LNCAP (cell line): ENCODE measurements at regions not wholly inside any gene's neighbourhood (a gene's known extent, or its start where the extent isn't known, plus 50 kb on each side); places are given as distances from the start of the nearest gene placed in this dataset.

Experiments
- TF ChIP-seq, protein P1 (sequence below): fragments of 450-650 bp; IDR thresholded peaks from 2 replicates; pipeline ENCODE4 v1.5.1; 2017; ENCODE audit warnings: mild to moderate bottlenecking

DNA sequence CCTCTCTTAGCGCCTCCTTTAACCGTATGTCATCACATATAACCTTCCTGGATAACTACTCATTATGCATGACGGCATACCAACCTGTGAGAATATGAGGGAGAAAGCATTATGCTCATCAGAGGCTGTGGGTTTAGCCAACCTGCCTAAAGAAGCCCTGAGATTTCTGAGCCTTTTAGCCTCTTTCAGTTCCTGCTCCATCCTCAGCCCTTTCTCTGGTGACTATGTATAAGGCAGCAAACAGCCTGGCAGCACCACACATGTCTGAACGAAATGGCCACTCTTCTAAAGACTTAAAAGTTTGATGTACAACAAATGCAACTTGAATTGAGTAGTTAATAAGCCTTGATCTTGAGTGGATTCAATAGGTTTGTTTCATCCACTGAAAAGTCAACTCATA lies 64.8 kb upstream of the SOX5 start:
- TF ChIP-seq, protein P1, sequence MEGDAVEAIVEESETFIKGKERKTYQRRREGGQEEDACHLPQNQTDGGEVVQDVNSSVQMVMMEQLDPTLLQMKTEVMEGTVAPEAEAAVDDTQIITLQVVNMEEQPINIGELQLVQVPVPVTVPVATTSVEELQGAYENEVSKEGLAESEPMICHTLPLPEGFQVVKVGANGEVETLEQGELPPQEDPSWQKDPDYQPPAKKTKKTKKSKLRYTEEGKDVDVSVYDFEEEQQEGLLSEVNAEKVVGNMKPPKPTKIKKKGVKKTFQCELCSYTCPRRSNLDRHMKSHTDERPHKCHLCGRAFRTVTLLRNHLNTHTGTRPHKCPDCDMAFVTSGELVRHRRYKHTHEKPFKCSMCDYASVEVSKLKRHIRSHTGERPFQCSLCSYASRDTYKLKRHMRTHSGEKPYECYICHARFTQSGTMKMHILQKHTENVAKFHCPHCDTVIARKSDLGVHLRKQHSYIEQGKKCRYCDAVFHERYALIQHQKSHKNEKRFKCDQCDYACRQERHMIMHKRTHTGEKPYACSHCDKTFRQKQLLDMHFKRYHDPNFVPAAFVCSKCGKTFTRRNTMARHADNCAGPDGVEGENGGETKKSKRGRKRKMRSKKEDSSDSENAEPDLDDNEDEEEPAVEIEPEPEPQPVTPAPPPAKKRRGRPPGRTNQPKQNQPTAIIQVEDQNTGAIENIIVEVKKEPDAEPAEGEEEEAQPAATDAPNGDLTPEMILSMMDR = no peak

DNA sequence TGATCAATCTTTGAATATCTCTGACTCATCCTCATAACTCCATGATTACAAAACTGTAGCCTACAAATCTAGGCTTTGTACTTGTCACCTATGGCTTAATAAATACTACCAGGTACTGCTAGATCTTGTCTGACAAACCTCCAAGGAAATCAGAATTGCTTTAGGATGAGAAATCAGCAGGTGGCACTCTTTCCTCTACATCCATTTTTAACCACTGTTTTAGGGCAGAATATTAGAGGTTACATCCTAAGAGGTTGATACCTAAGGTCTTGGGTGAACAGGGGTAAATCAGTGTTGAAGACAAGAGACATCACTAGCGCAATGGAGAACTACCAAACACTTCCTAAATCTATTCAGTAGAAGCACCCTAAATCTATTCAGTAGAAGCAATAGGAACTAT lies 63.1 kb upstream of the SOX5 start:
- TF ChIP-seq, protein P1 = no peak

GRCh38 chr12:24011927-24012507 lies 62.5 kb upstream of the SOX5 start:
- TF ChIP-seq, protein P1 = no peak

- TF ChIP-seq, protein P1 = no peak
Observed at GRCh38 chr12:24008166-24008565, 58.7 kb upstream of the SOX5 start.
